WERI-Rb-1 (cell line): ENCODE measurements at regions not wholly inside any gene's neighbourhood (a gene's known extent, or its start where the extent isn't known, plus 50 kb on each side); places are given as distances from the start of the nearest gene placed in this dataset.

Experiments
- DNase-seq: peaks from one replicate; pipeline ENCODE4 v3.0.0-alpha.2; 2020
- H3K27ac ChIP-seq: fragments of 250-450 bp; sonication (Bioruptor Pico); 2 replicates; pipeline ENCODE4 v1.5.1; 2020; ENCODE audit warnings: mild to moderate bottlenecking, moderate library complexity
- H3K27me3 ChIP-seq: fragments of 250-450 bp; sonication (Bioruptor Pico); 2 replicates; pipeline ENCODE4 v1.5.1; 2021; ENCODE audit warnings: mild to moderate bottlenecking, low read depth, moderate library complexity; ENCODE audit not compliant: insufficient read depth, severe bottlenecking
- H3K36me3 ChIP-seq: fragments of 250-450 bp; sonication (Bioruptor Pico); 2 replicates; pipeline ENCODE4 v1.5.1; 2020; ENCODE audit warnings: mild to moderate bottlenecking, moderate library complexity
- H3K4me3 ChIP-seq: 2 replicates; pipeline ENCODE4 v1.5.1; 2011; ENCODE audit warnings: low read depth, mild to moderate bottlenecking, control low read depth, low read length
- H3K9me3 ChIP-seq: fragments of 250-450 bp; sonication (Bioruptor Pico); 2 replicates; pipeline ENCODE4 v1.5.1; 2021; ENCODE audit warnings: mild to moderate bottlenecking, moderate library complexity; ENCODE audit not compliant: severe bottlenecking
- CTCF ChIP-seq: IDR thresholded peaks from 2 replicates; pipeline ENCODE4 v1.5.1; 2011; ENCODE audit warnings: low read depth, mild to moderate bottlenecking, control low read depth, inconsistent platforms, low read length

GRCh38 chr5:73267766-73268435, 94.9 kb downstream of the TMEM174 start:
- Histone ChIP-seq H3K27ac (peak overlapping the region; percentile 45), H3K4me3 (no peak overlapping the region), H3K27me3 (no peaks in the 10 kb centered on the region), H3K36me3 (no peaks in the 10 kb centered on the region), H3K9me3 (no peaks in the 10 kb centered on the region)
- peak; percentile 31 for DNase-seq
- TF ChIP-seq CTCF: no peak

GRCh38 chr5:73266925-73267765, 94.2 kb downstream of the TMEM174 start:
- H3K4me3 ChIP-seq: no peak overlapping the region
- no peaks in the 10 kb centered on the region for H3K9me3 ChIP-seq
- H3K36me3 ChIP-seq: no peaks in the 10 kb centered on the region
- TF ChIP-seq CTCF: no peak
- no peak for DNase-seq
- peak overlapping the region; percentile 45 for H3K27ac ChIP-seq
- no peaks in the 10 kb centered on the region for H3K27me3 ChIP-seq

- TF ChIP-seq CTCF: no peak
- no peak overlapping the region for H3K27ac ChIP-seq
- H3K27me3 ChIP-seq: no peaks in the 10 kb centered on the region
Observed at GRCh38 chr5:73266176-73266738, 93.3 kb downstream of the TMEM174 start.

GRCh38 chr5:73265641-73266040, 92.6 kb downstream of the TMEM174 start:
- Histone ChIP-seq H3K27me3 (no peaks in the 10 kb centered on the region), H3K27ac (peak overlapping the region; percentile 26; the same call in 1 of the 2 replicates), H3K4me3 (no peak overlapping the region), H3K36me3 (no peaks in the 10 kb centered on the region), H3K9me3 (no peaks in the 10 kb centered on the region)
- no peak for TF ChIP-seq CTCF
- peak; percentile 74 for DNase-seq

More at GRCh38 chr5:73266176-73266738, 93.3 kb downstream of the TMEM174 start:
- Histone ChIP-seq H3K9me3 (no peaks in the 10 kb centered on the region), H3K36me3 (no peaks in the 10 kb centered on the region), H3K4me3 (no peak overlapping the region)
- no peak for DNase-seq

- Histone ChIP-seq H3K9me3 (no peaks in the 10 kb centered on the region), H3K4me3 (no peak overlapping the region), H3K36me3 (no peaks in the 10 kb centered on the region), H3K27me3 (no peaks in the 10 kb centered on the region), H3K27ac (peak overlapping the region; percentile 26)
- no peak for TF ChIP-seq CTCF
- DNase-seq: no peak
Observed at GRCh38 chr5:73264631-73265030, 91.6 kb downstream of the TMEM174 start.
